Heart left ventricle (tissue), 13 donors: ENCODE measurements at regions not wholly inside any gene's neighbourhood (a gene's known extent, or its start where the extent isn't known, plus 50 kb on each side); places are given as distances from the start of the nearest gene placed in this dataset.

Experiments used
- CTCF ChIP-seq, 12 donors: fragments of 200-600 bp; sonication (generic) in 4 of 12; IDR thresholded peaks; one replicate each; pipeline versions ENCODE4 v1.5.0 to v1.8.0; 2018 to 2022; ENCODE audit warnings: antibody characterized with exemption in 12 of 12, mild to moderate bottlenecking in 5 of 12
- POLR2A ChIP-seq, 2 donors: fragments of 450-650 bp; IDR thresholded peaks; one replicate each; pipeline ENCODE4 v1.6.1; 2017; ENCODE audit warnings: antibody characterized with exemption in 2 of 2, mild to moderate bottlenecking in 2 of 2, moderate library complexity in 2 of 2
- donor health status: ischemic (EF 13 %, LVEDD 7.1; RV severe dilation, severe dysfunction).
- donor health status: DM: no; HTN: yes; CAD: no.
- donor health status: DM: no; HTN: no; CAD: no.
- donor health status: ischemic (EF 25% LVEDD 6.9; RV normal size, moderate dysfunction).
- donor health status: ischemic (EF 25% LVEDD 5.7; RV mildly dilated, moderate dysfunction).
- donor health status: ischemic (EF 35%, LVEDD 5.7; RV mildly dilated, moderate dysfunction).
- donor health status: nonischemic (EF 11% LVEDD 7.7; RV severe dilation, severe dysfunction).
- donor health status: DM: yes; HTN: yes; CAD: no.
- donor health status: PGD.
- donor health status: ischemic (EF 29% LVEDD 5.4; RV normal size, mild dysfunction).
- donor health status: nonischemic (EF 23%, LVEDD 6.1; RV moderate dilation, normal function).

DNA sequence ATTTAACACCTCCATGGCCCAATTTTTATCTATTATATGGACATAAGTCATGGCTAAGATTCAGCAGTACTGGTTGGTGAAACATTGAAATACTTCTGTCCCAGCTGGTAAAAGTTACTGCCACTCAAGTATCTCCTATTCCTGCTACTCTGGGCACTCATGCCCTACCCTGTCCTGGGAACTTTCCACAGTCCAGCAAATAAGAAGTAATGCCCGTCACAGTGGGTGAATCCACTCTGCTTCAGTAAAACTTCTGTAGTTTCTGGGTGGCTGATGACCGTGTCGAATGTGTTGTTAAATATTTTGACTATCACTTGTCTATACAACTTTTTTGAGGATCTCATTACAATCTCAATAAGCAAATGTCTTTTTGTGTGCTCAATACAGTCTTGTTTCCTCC is 209.3 kb upstream of the IGF1 start:
- TF ChIP-seq CTCF (IDR thresholded peaks at IDR 0.05) (no peak), POLR2A (IDR thresholded peaks at IDR 0.05) (no peak)
